ENCODE measurements at regions not wholly inside any gene's neighbourhood (a gene's known extent, or its start where the extent isn't known, plus 50 kb on each side); places are given as distances from the start of the nearest gene placed in this dataset.

GRCh38 chr2:153197402-153198386 lies 280.9 kb downstream of the RPRM start:
- Histone ChIP-seq H3K27ac (no peak overlapping the region), H3K9me3 (peaks cover 0 to 6% (median 0%) of the 10 kb centered on the region in 3 donors), H3K4me1 (no peaks in the 10 kb centered on the region), H3K4me3 (no peak overlapping the region), H3K36me3 (no peaks in the 10 kb centered on the region), H3K27me3 (no peaks in the 10 kb centered on the region)
- intact Hi-C loops (cut with DNase I), result no loop called here
- DNase-seq, result no peak
- WGBS, 2 donors, result 59 to 78% methylated on average over 5 to 8 of the region's 11 CpGs
- TF ChIP-seq POLR2A (IDR thresholded peaks at IDR 0.05), result no peak
- no peak for TF ChIP-seq CTCF (IDR thresholded peaks at IDR 0.05)

GRCh38 chr2:153196378-153197058 lies 282.0 kb downstream of the RPRM start:
- no peak overlapping the region for H3K4me3 ChIP-seq
- no peaks in the 10 kb centered on the region for H3K4me1 ChIP-seq
- H3K27ac ChIP-seq, result no peak overlapping the region
- H3K36me3 ChIP-seq, result no peaks in the 10 kb centered on the region
- no peak for DNase-seq
- no peaks in the 10 kb centered on the region for H3K27me3 ChIP-seq
- intact Hi-C loops (cut with DNase I), result no loop called here
- no peak for TF ChIP-seq CTCF (IDR thresholded peaks at IDR 0.05)
- no peak for TF ChIP-seq POLR2A (IDR thresholded peaks at IDR 0.05)
- H3K9me3 ChIP-seq, result peaks cover 0 to 6% (median 0%) of the 10 kb centered on the region in 3 donors
- 90 to 93% methylated on average over 2 to 3 of the region's 8 CpGs for WGBS, 2 donors

DNA sequence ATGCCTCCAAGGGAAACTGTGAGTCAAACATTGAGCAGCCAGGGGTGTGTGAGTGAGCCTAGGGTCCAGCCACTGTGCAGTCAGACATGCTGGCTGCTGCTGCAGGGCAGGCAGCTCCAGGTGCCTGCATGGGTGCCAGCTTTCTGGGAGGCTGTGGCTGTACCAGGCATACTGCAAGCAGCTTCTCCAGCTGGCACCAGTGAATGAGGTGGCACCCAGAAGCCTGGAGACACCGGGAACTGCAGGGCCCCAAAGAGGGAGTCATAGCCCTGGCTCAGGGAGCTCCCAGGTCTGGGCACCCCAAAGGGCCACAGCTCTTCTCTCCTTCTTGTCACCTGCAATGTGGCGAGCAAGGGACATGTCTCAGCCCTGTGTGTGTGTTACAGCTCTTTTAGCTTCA lies 283.2 kb downstream of the RPRM start:
- H3K27ac ChIP-seq, result no peak overlapping the region
- no peaks in the 10 kb centered on the region for H3K4me1 ChIP-seq
- TF ChIP-seq CTCF (IDR thresholded peaks at IDR 0.05), result no peak
- TF ChIP-seq POLR2A (IDR thresholded peaks at IDR 0.05), result no peak
- no peak for DNase-seq
- no peak overlapping the region for H3K4me3 ChIP-seq
- intact Hi-C loops (cut with DNase I), result no loop called here
- peaks cover 0 to 6% (median 0%) of the 10 kb centered on the region in 3 donors for H3K9me3 ChIP-seq
- H3K27me3 ChIP-seq, result no peaks in the 10 kb centered on the region
- WGBS, 2 donors, result 80% methylated on average over 1 of the region's 2 CpGs; no CpG with 5 or more reads in 1 of the 2 donors
- no peaks in the 10 kb centered on the region for H3K36me3 ChIP-seq

DNA sequence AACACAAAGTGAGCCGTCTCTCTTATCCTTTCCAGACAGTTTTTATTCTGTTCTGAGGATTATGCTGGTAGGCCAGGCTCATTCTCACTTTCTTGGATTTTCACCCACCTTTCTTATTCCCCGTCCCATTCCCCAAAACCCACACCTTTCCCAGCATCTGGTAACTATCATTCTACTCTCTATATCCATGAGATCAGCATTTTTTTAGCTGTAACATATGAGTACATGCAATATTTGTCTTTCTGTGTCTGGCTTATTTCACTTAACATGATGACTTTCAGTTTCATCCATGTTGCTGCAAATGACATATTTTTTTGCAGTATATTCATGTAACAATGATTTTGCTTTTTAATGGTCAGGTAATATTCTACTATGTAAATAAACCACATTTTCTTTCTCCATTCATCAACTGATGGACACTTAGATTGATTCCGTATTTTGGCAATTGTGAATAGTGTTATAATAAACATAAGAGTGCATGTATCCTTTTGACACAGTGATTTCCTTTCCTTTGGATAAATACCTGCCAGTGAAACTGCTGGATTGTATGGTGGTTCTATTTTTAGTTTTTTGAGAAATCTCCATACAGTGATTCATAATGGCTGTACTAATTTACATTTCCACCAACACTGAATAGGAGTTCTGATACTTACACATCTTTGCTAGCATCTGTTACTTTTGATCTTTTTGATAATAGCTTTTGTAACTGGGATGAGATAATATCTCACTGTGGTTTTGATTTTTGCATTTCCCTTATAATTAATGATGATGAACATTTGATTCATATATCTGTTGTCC lies 289.3 kb downstream of the RPRM start:
- Histone ChIP-seq H3K4me1 (no peaks in the 10 kb centered on the region), H3K9me3 (no peaks in the 10 kb centered on the region), H3K36me3 (no peaks in the 10 kb centered on the region), H3K27ac (no peak overlapping the region), H3K27me3 (no peaks in the 10 kb centered on the region), H3K4me3 (no peak overlapping the region)
- 78 to 81% methylated on average over 3 of the region's 3 CpGs for WGBS, 2 donors
- no peak for DNase-seq
- TF ChIP-seq POLR2A (IDR thresholded peaks at IDR 0.05), result no peak
- no peak for TF ChIP-seq CTCF (IDR thresholded peaks at IDR 0.05)
- intact Hi-C loops (cut with DNase I), result no loop called here
